HFF-Myc (cell line): ENCODE measurements at regions not wholly inside any gene's neighbourhood (a gene's known extent, or its start where the extent isn't known, plus 50 kb on each side); places are given as distances from the start of the nearest gene placed in this dataset.

ENCODE experiments used
- DNase-seq: peaks from one replicate; pipeline ENCODE4 v3.0.0-alpha.2; 2011; ENCODE audit warnings: low read depth; ENCODE audit errors: extremely low read depth
- H3K4me3 ChIP-seq: replicated peaks from 2 replicates; pipeline ENCODE4 v1.5.1; 2011; ENCODE audit warnings: low read depth, mild to moderate bottlenecking, control low read depth, low read length
- TF ChIP-seq, protein P1 (sequence below): IDR thresholded peaks from 2 replicates; pipeline ENCODE4 v1.5.1; 2012; ENCODE audit warnings: mild to moderate bottlenecking, low read depth, low read length, control low read depth; ENCODE audit errors: missing control alignments

DNA sequence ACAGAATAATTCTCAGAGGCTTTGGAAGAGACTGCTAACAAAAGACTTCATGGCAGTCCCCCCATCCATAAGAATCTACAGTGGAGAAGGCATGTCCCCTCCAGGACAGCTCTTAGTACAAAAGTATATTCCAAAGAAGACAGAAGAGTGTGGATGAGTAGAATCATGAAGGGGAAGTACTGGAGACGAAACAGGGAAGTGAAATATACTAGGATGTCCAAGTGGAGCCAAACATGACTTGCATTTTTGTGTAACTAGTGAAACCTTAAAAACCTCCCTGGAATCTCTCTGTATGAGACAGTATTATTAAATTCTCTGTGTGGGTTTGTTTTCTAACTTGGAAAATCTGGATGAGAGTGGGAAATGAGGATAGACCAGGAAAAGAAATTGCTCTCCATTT lies 312.4 kb downstream of the RSL24D1 start:
- TF ChIP-seq, protein P1, sequence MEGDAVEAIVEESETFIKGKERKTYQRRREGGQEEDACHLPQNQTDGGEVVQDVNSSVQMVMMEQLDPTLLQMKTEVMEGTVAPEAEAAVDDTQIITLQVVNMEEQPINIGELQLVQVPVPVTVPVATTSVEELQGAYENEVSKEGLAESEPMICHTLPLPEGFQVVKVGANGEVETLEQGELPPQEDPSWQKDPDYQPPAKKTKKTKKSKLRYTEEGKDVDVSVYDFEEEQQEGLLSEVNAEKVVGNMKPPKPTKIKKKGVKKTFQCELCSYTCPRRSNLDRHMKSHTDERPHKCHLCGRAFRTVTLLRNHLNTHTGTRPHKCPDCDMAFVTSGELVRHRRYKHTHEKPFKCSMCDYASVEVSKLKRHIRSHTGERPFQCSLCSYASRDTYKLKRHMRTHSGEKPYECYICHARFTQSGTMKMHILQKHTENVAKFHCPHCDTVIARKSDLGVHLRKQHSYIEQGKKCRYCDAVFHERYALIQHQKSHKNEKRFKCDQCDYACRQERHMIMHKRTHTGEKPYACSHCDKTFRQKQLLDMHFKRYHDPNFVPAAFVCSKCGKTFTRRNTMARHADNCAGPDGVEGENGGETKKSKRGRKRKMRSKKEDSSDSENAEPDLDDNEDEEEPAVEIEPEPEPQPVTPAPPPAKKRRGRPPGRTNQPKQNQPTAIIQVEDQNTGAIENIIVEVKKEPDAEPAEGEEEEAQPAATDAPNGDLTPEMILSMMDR = no peak
- no peak overlapping the region for H3K4me3 ChIP-seq
- DNase-seq = no peak

DNA sequence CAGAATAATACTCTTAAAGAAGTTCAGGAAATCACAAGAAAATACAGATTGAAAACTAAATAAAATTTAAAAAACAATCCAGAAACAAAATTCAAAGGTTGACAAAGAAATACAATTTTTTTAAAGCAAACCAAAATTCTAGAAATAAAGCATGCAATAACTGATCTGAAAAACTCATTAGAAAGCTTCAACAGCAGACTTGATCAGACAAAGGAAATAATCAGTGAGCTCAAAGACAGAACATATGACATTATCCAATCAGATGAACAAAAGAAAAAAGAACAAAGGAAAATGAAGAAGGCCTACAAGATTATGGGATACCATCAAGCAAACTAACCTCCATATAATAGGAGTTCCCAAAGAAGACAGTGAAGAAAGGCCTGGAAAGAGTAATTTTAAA lies 336.8 kb downstream of the RSL24D1 start:
- no peak for DNase-seq
- no peak overlapping the region for H3K4me3 ChIP-seq
- TF ChIP-seq, protein P1 = no peak

DNA sequence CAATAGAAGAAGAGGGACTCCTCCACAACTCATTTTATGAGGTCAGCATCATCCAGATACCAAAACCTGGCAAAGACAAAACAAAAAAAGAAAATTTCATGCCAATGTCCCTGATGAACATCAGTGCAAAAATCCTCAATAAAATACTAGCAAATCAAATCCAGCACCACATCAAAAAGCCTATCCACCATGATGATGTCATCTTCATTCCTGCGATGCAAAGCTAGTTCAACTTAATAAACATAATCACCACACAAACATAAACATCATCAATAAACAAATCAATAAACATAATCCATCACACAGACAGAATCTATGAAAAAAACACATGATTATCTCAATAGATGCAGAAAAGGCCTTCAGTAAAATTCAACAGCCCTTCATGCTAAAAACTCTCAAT lies 342.1 kb downstream of the RSL24D1 start:
- no peak for DNase-seq
- TF ChIP-seq, protein P1 = no peak
- no peak overlapping the region for H3K4me3 ChIP-seq

DNA sequence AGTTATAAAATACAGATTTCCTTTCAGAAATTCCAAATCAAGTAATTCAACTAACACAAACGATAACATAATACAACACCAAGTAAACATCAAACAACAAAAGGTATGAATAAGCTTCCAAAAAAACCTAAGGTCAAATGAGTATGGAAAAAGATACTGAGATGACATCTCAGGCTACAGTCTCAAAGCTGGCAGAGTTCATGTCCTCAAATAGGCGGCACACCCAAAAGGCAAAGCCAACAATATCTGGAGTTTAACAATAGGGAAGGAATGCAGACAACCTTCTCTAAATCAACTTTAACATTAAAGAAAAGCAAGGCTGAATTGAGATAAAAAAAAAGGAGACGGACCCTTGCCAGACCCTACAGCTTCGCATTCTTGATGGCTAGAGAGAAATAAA lies 346.6 kb downstream of the RSL24D1 start:
- TF ChIP-seq, protein P1 = no peak
- no peak overlapping the region for H3K4me3 ChIP-seq
- no peak for DNase-seq

DNA sequence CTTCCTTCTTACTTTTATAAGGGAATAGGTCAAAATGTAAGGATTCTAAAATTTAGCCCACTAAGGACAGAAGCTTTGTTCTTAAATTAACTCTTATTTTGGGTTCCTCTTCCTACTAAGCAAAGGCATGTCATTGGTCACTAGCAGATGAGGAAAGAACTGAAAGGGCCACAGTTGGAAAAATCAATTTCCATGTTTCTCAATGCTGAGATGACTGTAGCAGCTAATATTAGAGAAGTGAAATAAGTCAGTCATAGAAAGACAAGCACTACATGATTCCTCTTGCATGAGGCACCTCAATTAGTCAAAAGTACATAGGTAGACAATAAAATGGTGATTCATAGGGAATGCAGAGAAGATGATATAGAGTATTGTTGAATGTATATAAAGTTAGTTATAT lies 353.7 kb downstream of the RSL24D1 start:
- no peak for DNase-seq
- TF ChIP-seq, protein P1 = no peak
- H3K4me3 ChIP-seq = no peak overlapping the region

DNA sequence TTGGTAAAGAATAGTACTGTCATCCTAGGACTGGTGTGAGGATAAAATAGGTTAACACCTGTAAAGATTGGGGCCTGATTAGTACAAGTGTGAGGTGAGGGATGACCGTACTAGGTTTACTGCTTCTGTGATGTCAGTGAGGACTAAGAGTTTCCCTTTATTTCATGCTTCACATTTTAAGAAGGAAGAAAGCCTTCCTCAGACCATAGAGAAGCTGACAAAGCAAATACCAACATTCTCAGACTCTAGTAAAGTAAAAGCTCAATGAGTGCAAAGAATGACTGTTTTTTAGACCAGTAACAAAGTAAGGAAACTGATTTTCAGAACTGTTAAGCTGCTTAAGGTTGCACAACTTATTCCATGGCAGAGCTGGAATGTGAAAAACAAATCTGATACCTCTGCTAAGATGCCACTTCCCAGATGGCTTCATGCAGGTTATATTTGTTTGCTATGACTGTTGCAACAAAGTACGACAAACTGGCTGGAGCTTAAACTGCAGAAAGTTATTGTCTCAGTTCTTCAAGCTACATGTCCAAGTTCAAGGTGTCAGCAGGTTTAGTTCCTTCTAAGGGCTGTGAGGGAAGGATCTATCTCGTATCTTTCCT lies 354.9 kb downstream of the RSL24D1 start:
- no peak overlapping the region for H3K4me3 ChIP-seq
- no peak for DNase-seq
- TF ChIP-seq, protein P1 = no peak
